CD4-positive, alpha-beta T cell treated with Interleukin-17A for 4 hours (primary cell): ENCODE measurements at regions not wholly inside any gene's neighbourhood (a gene's known extent, or its start where the extent isn't known, plus 50 kb on each side); places are given as distances from the start of the nearest gene placed in this dataset.

ENCODE experiments used
- DNase-seq: peaks from one replicate; pipeline ENCODE4 v3.0.0-alpha.2; 2020; ENCODE audit warnings: mixed read lengths

- no peak for DNase-seq
Measured at GRCh38 chr1:4512636-4513035, 141.8 kb upstream of the AJAP1 start.

DNA sequence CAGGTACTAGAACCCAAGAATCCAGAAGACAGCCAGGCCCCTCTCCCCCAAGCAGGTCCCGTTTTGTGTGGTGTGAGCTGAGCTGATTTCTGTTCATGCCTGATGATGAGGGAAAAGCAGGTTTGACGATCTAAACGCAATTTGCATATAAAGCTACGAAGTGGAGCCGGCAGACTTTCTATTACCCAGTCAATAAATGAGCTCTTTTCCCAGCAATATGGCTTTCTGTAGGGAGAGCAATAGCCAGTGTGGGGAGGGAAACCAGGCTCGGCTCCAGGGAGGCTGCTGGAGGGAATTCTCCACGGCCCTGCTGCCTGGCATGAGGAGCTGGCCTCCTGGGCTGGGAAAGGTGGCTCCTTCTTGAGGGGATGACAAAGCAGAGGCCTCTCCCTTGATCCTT is 140.7 kb upstream of the AJAP1 start:
- no peak for DNase-seq

DNA sequence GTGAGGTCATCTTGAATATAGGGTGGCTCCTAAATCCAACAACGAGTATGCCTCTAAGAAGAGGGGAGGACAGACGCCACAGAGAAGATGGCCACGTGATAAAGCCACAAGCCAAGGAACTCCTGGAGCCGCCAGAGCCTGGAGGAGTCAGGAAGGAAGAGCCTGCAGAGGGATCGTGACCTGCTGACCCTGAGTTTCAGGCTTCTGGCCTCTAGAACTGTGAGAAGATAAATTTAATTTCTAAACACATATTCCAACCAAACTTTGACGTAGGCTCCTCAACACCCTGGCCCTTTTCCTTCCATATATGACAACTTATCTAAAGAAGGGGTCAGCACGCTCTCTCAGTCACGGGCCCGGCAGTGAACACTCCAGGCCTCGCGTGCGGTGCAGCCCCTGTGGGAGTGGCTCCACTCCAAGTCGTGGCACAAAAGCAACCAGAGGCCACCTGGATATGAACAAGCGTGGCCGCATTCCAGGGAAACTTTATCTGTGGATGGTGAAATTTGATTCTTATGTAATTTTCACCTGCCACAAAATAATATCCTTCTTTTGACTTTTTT is 138.6 kb upstream of the AJAP1 start:
- no peak for DNase-seq

DNA sequence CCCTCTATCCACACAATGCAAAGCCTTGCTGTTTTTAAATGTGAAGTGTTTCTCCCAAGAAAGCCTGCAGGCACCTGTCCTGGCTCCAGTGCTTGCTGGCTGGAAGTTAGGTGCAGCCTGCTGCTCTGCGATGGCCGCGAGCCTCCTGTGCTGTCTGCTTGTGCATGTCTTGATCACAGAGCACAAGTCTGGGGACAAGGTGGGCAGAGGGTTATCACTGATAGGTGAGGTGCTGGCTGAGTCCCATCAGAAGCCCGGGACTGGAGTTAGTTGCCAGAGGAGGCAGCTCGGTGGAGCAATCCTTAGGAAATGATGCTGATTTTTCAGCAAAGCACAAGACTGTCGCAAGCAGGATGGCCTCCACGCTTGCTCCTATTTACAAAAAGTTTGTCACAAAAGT is 137.8 kb upstream of the AJAP1 start:
- no peak for DNase-seq

- DNase-seq = no peak
Measured at GRCh38 chr1:4517186-4517954, 137.0 kb upstream of the AJAP1 start.

GRCh38 chr1:4518621-4519020 is 135.8 kb upstream of the AJAP1 start:
- DNase-seq = no peak

DNA sequence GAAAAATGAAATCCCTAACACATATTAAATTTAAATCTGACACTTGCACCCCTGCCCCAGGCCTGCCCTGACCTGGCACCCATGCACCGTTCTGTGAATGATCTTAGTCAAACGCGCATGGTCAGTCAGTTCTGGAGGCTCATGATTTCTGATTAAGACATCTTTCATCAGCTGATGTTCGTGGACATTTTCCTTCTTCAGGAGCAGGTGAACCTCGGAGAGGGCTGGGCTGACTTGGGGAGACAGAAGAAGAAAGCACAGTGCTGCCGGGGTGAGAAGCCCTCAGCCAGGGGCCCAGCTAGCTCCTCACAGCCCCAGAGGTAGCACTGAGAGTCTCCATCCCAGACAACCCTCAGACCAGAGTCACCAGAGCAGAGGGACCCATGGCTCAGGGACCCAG is 134.5 kb upstream of the AJAP1 start:
- DNase-seq = no peak

DNA sequence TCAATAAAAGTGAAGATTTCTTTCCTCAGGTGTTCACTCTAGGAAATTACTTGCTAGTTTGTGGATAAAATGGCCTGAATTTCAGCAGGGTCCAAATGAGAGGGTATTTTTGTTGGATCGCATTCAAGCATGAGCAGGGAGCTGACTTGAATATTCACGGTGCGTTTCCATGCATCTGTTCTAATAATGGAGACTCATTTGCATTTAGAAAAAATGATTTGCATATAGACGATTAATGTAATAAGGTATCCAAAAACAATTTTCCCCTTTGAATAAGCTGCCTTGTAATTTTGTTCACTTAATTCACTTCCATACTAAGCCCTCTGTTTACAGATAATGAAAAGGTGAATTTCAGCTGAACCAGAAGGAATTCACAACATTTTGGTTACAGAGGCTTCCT is 130.9 kb upstream of the AJAP1 start:
- no peak for DNase-seq

DNA sequence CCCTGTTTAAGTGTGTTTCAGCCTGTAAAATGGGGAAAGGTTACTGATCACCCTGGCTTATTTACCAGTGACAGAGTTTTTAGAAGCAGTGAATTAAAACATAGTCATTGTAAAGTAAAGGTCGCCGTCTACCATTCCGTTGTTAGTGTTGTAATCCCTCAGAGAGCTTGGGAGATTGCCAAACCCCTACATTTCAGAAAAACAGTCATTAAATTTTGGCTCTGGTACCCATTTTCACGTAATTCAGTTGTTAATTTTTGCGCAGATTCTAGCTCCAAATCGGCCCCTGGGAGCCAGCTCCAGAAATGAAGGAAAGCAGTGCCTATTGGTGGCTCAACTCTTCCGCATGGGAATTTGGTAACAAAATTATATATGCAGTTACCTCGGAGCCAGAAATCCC is 127.7 kb upstream of the AJAP1 start:
- no peak for DNase-seq

DNA sequence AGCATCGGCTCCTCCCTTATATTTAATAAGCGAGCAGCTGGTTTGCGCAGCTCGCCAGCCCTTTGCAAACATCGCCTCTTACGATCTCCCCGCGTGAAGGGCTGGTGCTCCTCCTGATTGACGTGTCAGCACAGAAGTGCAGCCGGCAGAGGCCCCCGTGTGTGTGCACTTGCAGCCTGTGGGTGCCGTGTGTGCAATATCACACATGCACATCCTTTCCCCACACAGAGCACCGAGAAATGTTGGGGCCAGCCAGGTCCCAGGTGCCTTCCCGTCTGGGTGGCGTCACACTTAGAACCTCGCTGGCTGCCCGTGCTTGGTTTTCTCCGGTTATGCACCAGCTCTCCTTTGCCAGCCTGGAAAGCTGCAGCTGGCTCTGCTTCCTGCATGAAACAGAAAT is 126.6 kb upstream of the AJAP1 start:
- no peak for DNase-seq

DNA sequence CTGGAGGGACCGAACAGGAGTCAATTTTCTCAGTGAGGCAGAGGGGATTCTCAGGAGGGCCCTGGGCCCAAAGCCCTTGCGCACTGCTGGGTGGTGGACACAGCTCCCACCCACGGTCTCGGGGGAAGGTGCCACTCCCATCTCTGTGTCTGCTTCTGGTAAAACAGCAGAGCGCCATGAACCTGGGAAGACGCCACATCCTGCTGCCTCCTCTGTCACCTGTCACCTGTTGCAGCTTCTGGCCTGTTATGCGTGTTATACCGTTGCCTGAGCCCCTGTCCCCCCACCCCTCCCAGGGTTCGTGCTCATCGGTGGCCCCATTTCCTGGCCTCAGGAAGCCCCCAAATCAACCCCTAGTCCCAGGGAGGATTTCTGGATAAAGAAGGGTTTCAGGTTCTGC is 125.8 kb upstream of the AJAP1 start:
- DNase-seq = no peak

DNA sequence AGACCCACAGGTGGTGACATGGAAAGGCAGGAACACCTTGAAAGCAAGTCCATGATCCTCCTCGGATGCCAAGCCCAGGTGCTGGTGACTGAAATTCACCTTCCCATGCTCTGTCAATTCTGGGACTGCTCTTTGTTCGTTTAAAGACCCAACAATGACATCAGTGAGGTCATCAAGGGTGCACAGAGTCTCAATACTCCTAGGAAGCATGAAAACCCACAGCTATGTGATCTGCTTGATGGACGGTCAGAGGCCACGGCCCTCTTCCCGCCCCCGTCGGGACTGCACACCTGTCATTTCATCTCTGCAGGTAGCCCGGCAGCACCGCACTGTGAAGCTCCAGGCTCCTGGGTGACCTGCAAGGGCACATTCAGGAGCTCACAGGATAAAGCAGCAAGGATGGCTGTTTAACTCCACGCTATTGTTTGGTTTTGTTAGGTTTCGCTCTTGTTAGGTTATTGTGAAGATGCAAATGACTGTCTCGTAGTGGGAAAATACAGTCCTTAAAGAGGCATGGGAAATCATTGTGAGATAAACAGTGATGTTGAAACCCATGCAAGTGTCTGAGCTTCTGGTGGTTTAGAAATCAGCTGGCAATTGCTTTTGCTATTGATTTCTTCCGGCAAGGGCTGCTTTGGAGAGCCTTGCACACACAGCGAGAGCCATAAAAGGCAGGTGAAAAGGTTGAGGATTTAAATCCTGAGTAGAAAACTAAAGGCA is 124.8 kb upstream of the AJAP1 start:
- DNase-seq = no peak

DNA sequence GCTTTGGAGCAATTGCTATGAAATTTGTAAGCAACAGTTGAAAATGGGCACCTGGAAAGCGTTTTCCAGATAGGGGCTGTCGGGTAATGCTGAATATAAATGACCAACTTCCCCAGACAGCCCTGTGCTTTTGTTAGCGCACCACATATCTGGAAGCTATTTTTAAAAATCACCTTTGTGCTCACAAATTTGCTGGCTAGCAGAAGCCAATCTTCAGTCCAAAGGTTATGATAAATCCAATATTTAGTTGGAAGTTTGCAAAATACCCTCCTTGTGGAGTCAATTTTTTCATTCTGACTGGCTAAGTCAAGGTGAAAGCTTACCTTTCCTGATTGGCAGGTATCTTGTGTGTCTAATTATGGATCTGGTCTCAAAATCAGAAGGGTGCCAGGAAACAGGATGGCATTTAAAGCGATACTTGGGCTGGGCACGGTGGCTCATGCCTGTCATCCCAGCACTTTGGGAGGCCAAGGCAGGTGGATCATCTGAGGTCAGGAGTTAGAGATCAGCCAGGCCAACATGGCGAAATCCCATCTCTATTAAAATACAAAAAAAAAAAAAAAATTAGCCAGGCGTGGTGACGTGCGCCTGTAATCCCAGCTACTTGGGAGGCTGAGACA is 124.1 kb upstream of the AJAP1 start:
- no peak for DNase-seq

DNA sequence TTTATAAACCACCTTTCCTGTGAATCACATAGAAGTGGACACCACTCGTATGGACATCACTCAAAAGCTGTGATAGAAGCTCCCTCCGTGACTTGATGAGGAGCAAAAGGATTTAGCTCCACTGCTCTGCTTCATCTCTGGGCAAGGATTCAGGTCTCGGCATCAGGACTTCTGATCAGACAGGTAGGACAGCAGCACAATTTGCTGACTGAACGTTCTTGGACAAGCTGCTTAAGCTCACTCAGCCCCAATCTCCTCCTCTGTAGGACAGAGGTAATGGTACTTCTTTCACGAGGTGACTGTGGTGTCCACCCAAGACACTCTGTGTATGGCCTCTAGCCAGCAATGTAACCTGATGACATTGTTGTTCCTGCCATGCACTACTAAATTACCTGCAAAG is 122.6 kb upstream of the AJAP1 start:
- DNase-seq = no peak

DNA sequence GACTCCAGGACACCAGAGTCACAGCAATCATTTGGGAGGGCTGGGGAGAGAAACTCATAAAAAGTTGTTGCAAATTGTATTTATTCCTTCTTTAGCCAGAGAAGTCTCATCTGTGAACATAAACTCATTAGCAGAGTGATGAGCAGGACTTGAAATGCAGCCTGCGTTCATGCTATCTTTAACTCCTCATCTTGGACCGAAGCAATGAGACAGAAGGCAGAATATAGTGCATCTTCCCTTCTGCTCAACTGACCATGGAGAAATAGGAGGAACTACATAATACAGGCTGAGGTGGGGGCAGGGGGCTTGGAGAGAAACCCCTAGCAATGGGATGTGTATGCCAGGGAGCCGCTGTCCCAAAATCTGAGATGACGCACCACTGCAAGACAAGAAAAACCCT is 121.8 kb upstream of the AJAP1 start:
- DNase-seq = no peak

DNA sequence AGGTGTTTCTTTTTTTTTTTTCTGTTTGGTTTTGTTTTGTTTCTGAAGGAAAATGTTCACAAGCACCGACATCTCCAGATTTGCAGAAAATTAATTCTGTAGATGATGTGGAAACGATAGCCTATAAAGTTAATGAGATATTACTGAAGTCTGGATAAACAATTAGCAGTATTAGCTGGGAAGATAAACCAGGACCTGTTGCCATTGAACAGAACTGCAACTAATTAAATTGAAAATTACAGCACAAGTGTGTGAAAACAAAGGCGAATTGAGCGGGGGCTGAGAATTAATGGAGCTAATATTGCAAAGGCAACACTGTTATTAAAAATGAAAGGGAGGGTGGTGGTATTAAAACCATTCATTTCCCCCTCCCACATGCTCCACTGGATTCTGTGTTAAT is 107.5 kb upstream of the AJAP1 start:
- no peak for DNase-seq

DNA sequence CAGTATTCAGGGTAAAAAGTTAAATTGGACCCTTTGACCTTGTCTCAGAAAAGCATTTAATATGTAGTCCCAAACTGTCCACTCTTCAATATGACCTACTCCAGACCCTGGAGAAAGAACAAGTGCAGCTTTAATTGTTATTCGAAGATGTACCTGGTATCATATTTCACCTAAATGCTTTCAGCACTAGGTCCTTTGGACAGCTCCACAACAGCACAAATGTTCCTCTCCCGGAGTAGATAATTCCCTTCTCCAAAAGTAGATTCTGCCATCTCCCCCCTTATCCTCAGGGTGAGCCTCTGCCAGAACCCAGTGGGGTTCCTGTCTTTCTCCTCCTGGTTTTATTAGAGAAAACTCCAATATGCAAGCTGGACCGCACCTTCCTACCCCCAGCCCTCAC is 104.5 kb upstream of the AJAP1 start:
- DNase-seq = no peak

DNA sequence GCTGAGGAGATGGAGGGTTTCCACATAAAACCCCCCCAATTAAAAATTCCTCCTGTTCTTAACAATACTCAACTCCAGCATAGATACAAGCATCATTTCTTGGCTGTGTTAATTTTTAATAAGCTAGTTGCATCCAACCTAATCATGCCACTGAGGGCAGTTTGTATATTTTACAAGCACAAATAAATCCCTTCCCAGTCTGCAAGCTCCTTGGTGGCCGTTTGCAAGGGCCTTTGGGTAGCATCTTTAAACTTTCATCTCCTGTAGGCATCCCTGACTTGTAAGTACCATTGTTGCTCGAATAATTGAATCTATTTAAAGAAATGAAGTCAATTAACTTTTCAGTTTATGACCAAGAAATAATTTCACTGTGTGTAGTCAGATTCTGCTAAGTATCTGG is 103.5 kb upstream of the AJAP1 start:
- DNase-seq = no peak

DNA sequence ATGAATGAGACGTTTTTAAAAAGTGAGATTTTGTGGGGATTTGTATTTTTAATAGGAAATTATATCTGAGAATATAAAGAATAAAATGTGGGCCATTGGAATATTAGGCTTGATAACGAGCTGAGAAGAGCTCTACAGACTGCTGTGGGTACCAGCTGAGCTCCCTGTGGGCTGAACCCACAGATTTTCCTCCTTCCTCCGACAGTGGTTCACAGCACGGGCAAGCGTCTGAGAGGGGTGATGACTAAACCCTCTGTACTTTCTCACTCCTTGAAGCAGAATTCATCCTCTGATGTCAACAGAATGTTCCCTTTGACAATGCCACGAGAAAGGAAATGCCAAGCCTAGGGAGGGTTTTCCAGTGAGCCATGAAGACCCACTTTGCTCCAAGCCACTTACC is 102.7 kb upstream of the AJAP1 start:
- no peak for DNase-seq

DNA sequence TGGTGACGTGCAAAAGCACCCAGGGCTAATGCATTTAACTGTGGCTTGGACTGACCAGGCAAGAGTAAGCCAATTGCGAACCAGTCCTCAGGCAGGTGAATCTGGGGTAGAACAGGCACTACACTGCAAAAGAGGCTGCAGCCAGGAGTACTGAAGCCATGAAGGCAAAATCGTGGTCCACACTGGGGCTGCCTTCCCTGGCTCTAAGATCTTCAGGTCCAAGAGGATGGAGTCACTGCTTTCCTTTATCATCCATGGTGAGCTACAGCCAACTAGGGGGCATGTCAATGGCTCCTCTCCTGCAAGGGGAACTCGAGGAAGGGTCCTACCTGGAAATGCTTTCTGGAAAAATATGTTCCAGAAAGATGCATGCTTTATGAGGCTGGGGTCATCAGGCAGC is 100.6 kb upstream of the AJAP1 start:
- DNase-seq = no peak

- DNase-seq = no peak
Measured at GRCh38 chr1:4554271-4554865, 100.0 kb upstream of the AJAP1 start.

DNA sequence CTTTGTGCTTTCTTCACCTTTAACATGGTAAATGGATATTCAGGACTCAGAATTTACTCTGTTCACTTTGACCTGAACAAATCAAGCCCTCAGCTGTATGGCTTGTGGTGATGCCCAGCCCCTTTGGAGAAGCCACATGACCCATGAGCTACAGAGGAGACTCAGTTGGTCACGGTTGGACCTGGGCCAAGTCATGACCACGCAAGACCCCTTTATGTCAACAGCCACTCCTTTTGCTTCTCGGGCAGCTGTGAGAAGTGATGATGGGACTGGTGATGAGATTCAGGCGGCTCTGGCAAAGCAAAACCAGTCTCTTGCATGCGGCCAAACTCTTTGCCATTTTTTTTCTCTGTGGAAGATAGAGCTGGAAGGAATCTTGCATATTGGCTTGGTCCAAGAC is 96.5 kb upstream of the AJAP1 start:
- DNase-seq = no peak

DNA sequence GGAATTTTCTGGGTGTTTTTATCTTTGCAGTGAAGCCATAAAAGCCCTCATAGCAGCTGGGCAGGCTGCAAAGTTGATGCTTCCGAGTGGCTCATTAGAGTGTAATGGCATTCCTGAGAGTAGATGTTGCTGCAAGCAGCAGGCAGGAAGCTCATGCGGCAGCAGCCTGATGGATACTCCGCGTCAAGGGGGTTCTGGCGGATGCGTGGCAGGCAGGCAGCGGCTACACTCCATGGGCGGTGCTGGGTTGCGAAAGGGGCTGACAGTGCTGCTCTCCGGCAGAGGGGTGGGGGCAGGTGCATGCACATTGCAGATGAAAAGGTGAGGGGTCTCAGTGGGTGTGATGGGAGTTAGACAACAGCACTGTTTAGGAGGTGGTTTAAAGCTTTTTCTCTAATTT is 93.2 kb upstream of the AJAP1 start:
- DNase-seq = no peak

- DNase-seq = no peak
Measured at GRCh38 chr1:4562321-4562720, 92.1 kb upstream of the AJAP1 start.
